ENCODE measurements at regions not wholly inside any gene's neighbourhood (a gene's known extent, or its start where the extent isn't known, plus 50 kb on each side); places are given as distances from the start of the nearest gene placed in this dataset.

- Histone ChIP-seq H3K4me1 (ENCODE audit: low read depth, poor library complexity, severe bottlenecking) (no peaks in the 10 kb centered on the region), H3K36me3 (ENCODE audit: insufficient read depth) (no peaks in the 10 kb centered on the region), H3K27ac (no peak overlapping the region), H3K79me2 (ENCODE audit: insufficient read depth, low read depth) (no peaks in the 10 kb centered on the region), H2AFZ (ENCODE audit: low read depth) (no peak overlapping the region), H3K9ac (no peak overlapping the region), H3K4me2 (no peak overlapping the region), H3K4me3 (IDR thresholded peaks at IDR 0.05; ENCODE audit: insufficient read depth, low read depth, low read length) (no peak overlapping the region), H3K27me3 (ENCODE audit: insufficient read depth, low read depth) (no peaks in the 10 kb centered on the region), H4K20me1 (ENCODE audit: insufficient read depth) (no peaks in the 10 kb centered on the region)
- TF ChIP-seq CTCF (conservative IDR thresholded peaks at IDR 0.05; ENCODE audit: low read depth, low read length): no peak
Measured at GRCh38 chr14:89566180-89566579, 149.1 kb upstream of the FOXN3 start.

GRCh38 chr14:89565607-89566006, 148.6 kb upstream of the FOXN3 start:
- Histone ChIP-seq H3K4me2 (no peak overlapping the region), H3K9ac (no peak overlapping the region), H3K27ac (no peak overlapping the region), H3K36me3 (ENCODE audit: insufficient read depth) (no peaks in the 10 kb centered on the region), H2AFZ (ENCODE audit: low read depth) (no peak overlapping the region), H3K27me3 (ENCODE audit: insufficient read depth, low read depth) (no peaks in the 10 kb centered on the region), H3K4me1 (ENCODE audit: low read depth, poor library complexity, severe bottlenecking) (no peaks in the 10 kb centered on the region), H3K79me2 (ENCODE audit: insufficient read depth, low read depth) (no peaks in the 10 kb centered on the region), H3K4me3 (IDR thresholded peaks at IDR 0.05; ENCODE audit: insufficient read depth, low read depth, low read length) (no peak overlapping the region), H4K20me1 (ENCODE audit: insufficient read depth) (no peaks in the 10 kb centered on the region)
- TF ChIP-seq CTCF (conservative IDR thresholded peaks at IDR 0.05; ENCODE audit: low read depth, low read length): no peak

GRCh38 chr14:89564989-89565388, 148.0 kb upstream of the FOXN3 start:
- no peak for TF ChIP-seq CTCF (conservative IDR thresholded peaks at IDR 0.05; ENCODE audit: low read depth, low read length)
- Histone ChIP-seq H3K27ac (no peak overlapping the region), H3K27me3 (ENCODE audit: insufficient read depth, low read depth) (no peaks in the 10 kb centered on the region), H3K4me3 (IDR thresholded peaks at IDR 0.05; ENCODE audit: insufficient read depth, low read depth, low read length) (no peak overlapping the region), H3K36me3 (ENCODE audit: insufficient read depth) (no peaks in the 10 kb centered on the region), H3K4me1 (ENCODE audit: low read depth, poor library complexity, severe bottlenecking) (no peaks in the 10 kb centered on the region), H3K79me2 (ENCODE audit: insufficient read depth, low read depth) (no peaks in the 10 kb centered on the region), H4K20me1 (ENCODE audit: insufficient read depth) (no peaks in the 10 kb centered on the region), H3K4me2 (no peak overlapping the region), H2AFZ (ENCODE audit: low read depth) (no peak overlapping the region), H3K9ac (no peak overlapping the region)

GRCh38 chr14:89564286-89564957, 147.4 kb upstream of the FOXN3 start:
- no peak for TF ChIP-seq CTCF (conservative IDR thresholded peaks at IDR 0.05; ENCODE audit: low read depth, low read length)
- Histone ChIP-seq H4K20me1 (ENCODE audit: insufficient read depth) (no peaks in the 10 kb centered on the region), H3K27me3 (ENCODE audit: insufficient read depth, low read depth) (no peaks in the 10 kb centered on the region), H3K4me3 (IDR thresholded peaks at IDR 0.05; ENCODE audit: insufficient read depth, low read depth, low read length) (no peak overlapping the region), H3K9ac (no peak overlapping the region), H3K27ac (no peak overlapping the region), H2AFZ (ENCODE audit: low read depth) (no peak overlapping the region), H3K4me1 (ENCODE audit: low read depth, poor library complexity, severe bottlenecking) (no peaks in the 10 kb centered on the region), H3K36me3 (ENCODE audit: insufficient read depth) (no peaks in the 10 kb centered on the region), H3K79me2 (ENCODE audit: insufficient read depth, low read depth) (no peaks in the 10 kb centered on the region), H3K4me2 (no peak overlapping the region)
